Astrocyte (in vitro differentiated cells and primary cell): ENCODE measurements at regions not wholly inside any gene's neighbourhood (a gene's known extent, or its start where the extent isn't known, plus 50 kb on each side); places are given as distances from the start of the nearest gene placed in this dataset.

Source experiments
- CTCF ChIP-seq: IDR thresholded peaks from 2 replicates; pipeline ENCODE4 v1.5.1; 2011; ENCODE audit warnings: low read depth, mild to moderate bottlenecking, inconsistent platforms, low read length, moderate library complexity; ENCODE audit not compliant: insufficient read depth
- EZH2 ChIP-seq: IDR thresholded peaks from 2 replicates; pipeline ENCODE4 v1.6.1; 2012; ENCODE audit warnings: mild to moderate bottlenecking, low read length, inconsistent platforms; ENCODE audit not compliant: insufficient read depth

GRCh38 chr3:64437131-64437530 is 211.9 kb upstream of the PRICKLE2 start:
- TF ChIP-seq CTCF = no peak
- no peak for TF ChIP-seq EZH2
